NOMO-1 treated with DMSO at 0.1 percent for 48 hours (cell line): ENCODE measurements at regions not wholly inside any gene's neighbourhood (a gene's known extent, or its start where the extent isn't known, plus 50 kb on each side); places are given as distances from the start of the nearest gene placed in this dataset.

Source experiments
- DNase-seq: peaks from one replicate; lab custom pipeline; 2025; ENCODE audit not compliant: unreplicated experiment; lab: John Stamatoyannopoulos, UW

- no peak for DNase-seq
Measured at GRCh38 chr22:27259433-27259832, 542.1 kb downstream of the MN1 start.

GRCh38 chr22:27260087-27260698 lies 541.4 kb downstream of the MN1 start:
- no peak for DNase-seq

- DNase-seq = no peak
Measured at GRCh38 chr22:27262361-27262760, 539.2 kb downstream of the MN1 start.

GRCh38 chr22:27264184-27264583 lies 537.4 kb downstream of the MN1 start:
- no peak for DNase-seq

GRCh38 chr22:27267145-27267544 lies 534.4 kb downstream of the MN1 start:
- DNase-seq = no peak

GRCh38 chr22:27269751-27270543 lies 531.6 kb downstream of the MN1 start:
- no peak for DNase-seq

GRCh38 chr22:27270818-27271510 lies 530.6 kb downstream of the MN1 start:
- DNase-seq = no peak

GRCh38 chr22:27273436-27273835 lies 528.1 kb downstream of the MN1 start:
- no peak for DNase-seq

GRCh38 chr22:27273853-27274252 lies 527.7 kb downstream of the MN1 start:
- no peak for DNase-seq

GRCh38 chr22:27274770-27275449 lies 526.6 kb downstream of the MN1 start:
- DNase-seq = no peak

GRCh38 chr22:27278946-27279345 lies 522.6 kb downstream of the MN1 start:
- no peak for DNase-seq

GRCh38 chr22:27283240-27283639 lies 518.3 kb downstream of the MN1 start:
- no peak for DNase-seq

GRCh38 chr22:27283714-27284113 lies 517.8 kb downstream of the MN1 start:
- no peak for DNase-seq

GRCh38 chr22:27284324-27284723 lies 517.2 kb downstream of the MN1 start:
- DNase-seq = no peak

- DNase-seq = no peak
Measured at GRCh38 chr22:27286711-27287110, 514.8 kb downstream of the MN1 start.

GRCh38 chr22:27292542-27293299 lies 508.8 kb downstream of the MN1 start:
- no peak for DNase-seq

GRCh38 chr22:27293721-27294445 lies 507.7 kb downstream of the MN1 start:
- no peak for DNase-seq

GRCh38 chr22:27295040-27295439 lies 506.5 kb downstream of the MN1 start:
- DNase-seq = no peak

- no peak for DNase-seq
Measured at GRCh38 chr22:27295605-27296004, 506.0 kb downstream of the MN1 start.

GRCh38 chr22:27296091-27296675 lies 505.4 kb downstream of the MN1 start:
- no peak for DNase-seq
